Ishikawa (cell line): ENCODE measurements at regions not wholly inside any gene's neighbourhood (a gene's known extent, or its start where the extent isn't known, plus 50 kb on each side); places are given as distances from the start of the nearest gene placed in this dataset.

ENCODE experiments used
- FOXM1 ChIP-seq: IDR thresholded peaks from 2 replicates; pipeline ENCODE4 v1.6.1; 2012; ENCODE audit warnings: low read depth, borderline replicate concordance
- MAX ChIP-seq: IDR thresholded peaks from 2 replicates; pipeline ENCODE4 v1.6.1; 2012
- RAD21 ChIP-seq: IDR thresholded peaks from 2 replicates; pipeline ENCODE4 v1.6.1; 2012; ENCODE audit warnings: low read depth
- REST ChIP-seq: IDR thresholded peaks from 2 replicates; pipeline ENCODE4 v1.6.1; 2012; ENCODE audit warnings: low read depth, mild to moderate bottlenecking
- TAF1 ChIP-seq: IDR thresholded peaks from 2 replicates; pipeline ENCODE4 v1.6.1; 2012; ENCODE audit warnings: low read depth, mild to moderate bottlenecking
- TEAD4 ChIP-seq: IDR thresholded peaks from 2 replicates; pipeline ENCODE4 v1.6.1; 2012
- USF1 ChIP-seq: IDR thresholded peaks from 2 replicates; pipeline ENCODE4 v1.6.1; 2012
- YY1 ChIP-seq: IDR thresholded peaks from 2 replicates; pipeline ENCODE4 v1.6.1; 2012; ENCODE audit warnings: low read depth

DNA sequence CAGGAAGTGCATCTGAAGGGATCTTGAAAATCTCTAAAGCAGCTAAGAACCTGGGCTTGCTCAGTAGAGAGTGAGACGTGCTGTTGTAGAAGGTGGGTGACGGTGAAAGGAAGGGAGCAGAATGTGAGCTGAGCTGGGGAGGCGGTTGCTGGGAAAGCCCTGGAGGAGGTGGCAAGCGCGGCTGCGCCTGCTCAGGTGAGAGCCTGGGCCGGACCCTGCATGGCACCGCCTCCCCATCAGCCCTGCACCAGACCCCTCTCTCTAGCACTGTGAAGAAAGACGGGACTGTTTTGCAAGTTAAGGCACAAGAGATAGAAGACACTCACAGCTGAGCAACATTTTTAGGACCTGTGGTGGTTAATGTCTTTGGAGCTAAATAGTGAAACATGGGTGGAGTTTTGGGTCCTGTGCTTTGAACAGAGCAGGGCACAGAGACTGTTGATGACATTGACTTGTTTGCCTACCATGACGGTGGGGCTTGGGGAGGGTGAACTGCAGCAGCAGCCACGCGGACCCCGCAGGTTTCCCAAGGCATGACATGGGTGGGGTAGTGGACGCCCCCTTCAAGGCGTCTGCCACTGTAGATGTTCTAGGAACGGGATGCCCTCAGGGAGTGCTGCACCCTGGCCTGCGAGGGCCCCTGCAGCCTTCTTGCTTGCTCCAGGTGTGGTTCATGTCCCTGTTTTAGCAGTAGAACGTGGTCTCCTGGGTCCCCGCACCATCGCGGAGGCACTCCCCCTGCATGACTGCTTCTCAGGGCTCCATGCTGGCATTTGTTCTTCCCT, 245.3 kb downstream of the TSN start:
- TF ChIP-seq REST, result no peak
- TF ChIP-seq YY1, result no peak
- no peak for TF ChIP-seq TEAD4
- TF ChIP-seq RAD21, result no peak
- TF ChIP-seq USF1, result no peak
- no peak for TF ChIP-seq TAF1
- no peak for TF ChIP-seq FOXM1
- TF ChIP-seq MAX, result no peak; the same call in 1 of the 2 replicates
